Neural progenitor cell (in vitro differentiated cells): ENCODE measurements at regions not wholly inside any gene's neighbourhood (a gene's known extent, or its start where the extent isn't known, plus 50 kb on each side); places are given as distances from the start of the nearest gene placed in this dataset.

ENCODE experiments used
- DNase-seq: peaks from one replicate; pipeline ENCODE4 v3.0.0-alpha.2; 2016; ENCODE audit warnings: low spot score
- H2AFZ ChIP-seq: fragments of 200-600 bp; sonication (generic); replicated peaks from 2 replicates; pipeline ENCODE4 v1.6.1; 2016; ENCODE audit warnings: antibody characterized with exemption
- H3F3A ChIP-seq: fragments of 200-600 bp; sonication (generic); 2 replicates; pipeline ENCODE4 v1.6.1; 2016; ENCODE audit warnings: antibody characterized with exemption, low read depth
- H3K27ac ChIP-seq: fragments of 200-600 bp; sonication (generic); 2 replicates; pipeline ENCODE4 v1.5.1; 2016; ENCODE audit warnings: mild to moderate bottlenecking
- H3K27me3 ChIP-seq: fragments of 200-600 bp; sonication (generic); 2 replicates; pipeline ENCODE4 v1.6.1; 2016; ENCODE audit warnings: mild to moderate bottlenecking, moderate library complexity
- H3K36me3 ChIP-seq: fragments of 200-600 bp; sonication (generic); 2 replicates; pipeline ENCODE4 v1.5.1; 2016
- H3K4me1 ChIP-seq: fragments of 200-600 bp; sonication (generic); 2 replicates; pipeline ENCODE4 v1.6.1; 2016; ENCODE audit warnings: mixed run types
- H3K4me2 ChIP-seq: fragments of 200-600 bp; sonication (generic); 2 replicates; pipeline ENCODE4 v1.6.1; 2016
- H3K4me3 ChIP-seq: fragments of 200-600 bp; sonication (generic); 2 replicates; pipeline ENCODE4 v1.5.1; 2016
- H3K79me2 ChIP-seq: fragments of 200-600 bp; sonication (generic); 2 replicates; pipeline ENCODE4 v1.6.1; 2016; ENCODE audit warnings: low read depth
- H3K9ac ChIP-seq: fragments of 200-600 bp; sonication (generic); 2 replicates; pipeline ENCODE4 v1.6.1; 2016
- H3K9me3 ChIP-seq: fragments of 200-600 bp; sonication (generic); 2 replicates; pipeline ENCODE4 v1.5.1; 2016; ENCODE audit warnings: low read depth
- H4K20me1 ChIP-seq: fragments of 200-600 bp; sonication (generic); 2 replicates; pipeline ENCODE4 v1.6.1; 2016; ENCODE audit warnings: low read depth
- H3K27ac Mint-ChIP-seq: 3 replicates; pipeline ENCODE4 v1.8.0; 2021; ENCODE audit warnings: mixed read lengths
- H3K27me3 Mint-ChIP-seq: 2 replicates; pipeline ENCODE4 v1.8.0; 2022; ENCODE audit warnings: low read depth, mild to moderate bottlenecking, inconsistent platforms, moderate library complexity, mixed read lengths; ENCODE audit not compliant: insufficient read depth
- H3K36me3 Mint-ChIP-seq: 3 replicates; pipeline ENCODE4 v1.8.0; 2021; ENCODE audit warnings: mixed read lengths
- H3K4me1 Mint-ChIP-seq: 3 replicates; pipeline ENCODE4 v1.8.0; 2021; ENCODE audit warnings: mixed read lengths
- H3K4me3 Mint-ChIP-seq: 3 replicates; pipeline ENCODE4 v1.8.0; 2021; ENCODE audit warnings: mild to moderate bottlenecking, moderate library complexity, mixed read lengths
- H3K9me3 Mint-ChIP-seq: 3 replicates; pipeline ENCODE4 v1.8.0; 2020; ENCODE audit warnings: mixed read lengths
- CTCF ChIP-seq: fragments of 200-600 bp; sonication (generic); IDR thresholded peaks from 2 replicates; pipeline ENCODE4 v1.5.1; 2017; ENCODE audit warnings: antibody characterized with exemption, mild to moderate bottlenecking
- EZH2 ChIP-seq: fragments of 200-600 bp; sonication (generic); IDR thresholded peaks from 2 replicates; pipeline ENCODE4 v1.6.1; 2017; ENCODE audit warnings: antibody characterized with exemption, mild to moderate bottlenecking, moderate library complexity
- EZH2phosphoT487 ChIP-seq: fragments of 200-600 bp; sonication (generic); IDR thresholded peaks from 2 replicates; pipeline ENCODE4 v1.6.1; 2017; ENCODE audit warnings: antibody characterized with exemption

GRCh38 chr6:21690489-21690888, 96.9 kb downstream of the SOX4 start:
- H3K9ac ChIP-seq, result no peak overlapping the region
- Mint-ChIP-seq H3K4me3 (no peak overlapping the region), H3K4me1 (peaks cover 7% of the 10 kb centered on the region), H3K9me3 (peaks cover 61% of the 10 kb centered on the region), H3K36me3 (peaks cover 76% of the 10 kb centered on the region), H3K27ac (no peak overlapping the region), H3K27me3 (no peaks in the 10 kb centered on the region)
- no peak overlapping the region for H2AFZ ChIP-seq
- peaks cover 35% of the 10 kb centered on the region for H3F3A ChIP-seq
- no peak overlapping the region for H3K4me2 ChIP-seq
- peaks cover 28% of the 10 kb centered on the region for H3K4me1 ChIP-seq
- peaks cover 25% of the 10 kb centered on the region for H4K20me1 ChIP-seq
- TF ChIP-seq EZH2phosphoT487 (no peak), EZH2 (no peak)
- peaks cover 13% of the 10 kb centered on the region for H3K36me3 ChIP-seq
- no peak overlapping the region for H3K4me3 ChIP-seq
- H3K9me3 ChIP-seq, result no peaks in the 10 kb centered on the region
- peaks cover 98% of the 10 kb centered on the region for H3K79me2 ChIP-seq
- no peaks in the 10 kb centered on the region for H3K27me3 ChIP-seq
- H3K27ac ChIP-seq, result no peak overlapping the region
- no peak for DNase-seq

GRCh38 chr6:21691685-21692346, 98.3 kb downstream of the SOX4 start:
- Mint-ChIP-seq H3K27ac (no peak overlapping the region), H3K27me3 (no peaks in the 10 kb centered on the region), H3K9me3 (peaks cover 54% of the 10 kb centered on the region), H3K4me1 (peaks cover 7% of the 10 kb centered on the region), H3K36me3 (peaks cover 67% of the 10 kb centered on the region), H3K4me3 (no peak overlapping the region)
- Histone ChIP-seq H3K36me3 (peaks cover 10% of the 10 kb centered on the region), H3K4me1 (peaks cover 28% of the 10 kb centered on the region), H3K4me3 (no peak overlapping the region), H4K20me1 (peaks cover 25% of the 10 kb centered on the region), H2AFZ (no peak overlapping the region), H3K79me2 (peaks cover 98% of the 10 kb centered on the region), H3K27ac (no peak overlapping the region), H3K27me3 (no peaks in the 10 kb centered on the region), H3K9ac (no peak overlapping the region), H3F3A (peaks cover 35% of the 10 kb centered on the region), H3K4me2 (peak overlapping the region; percentile 16), H3K9me3 (no peaks in the 10 kb centered on the region)
- TF ChIP-seq CTCF (no peak), EZH2phosphoT487 (no peak), EZH2 (no peak)
- DNase-seq, result no peak

- Histone ChIP-seq H3K4me1 (peaks cover 28% of the 10 kb centered on the region), H3K9ac (no peak overlapping the region), H3K9me3 (no peaks in the 10 kb centered on the region), H3K4me3 (no peak overlapping the region), H3F3A (peaks cover 33% of the 10 kb centered on the region), H2AFZ (no peak overlapping the region), H3K79me2 (peaks cover 98% of the 10 kb centered on the region), H3K27ac (no peak overlapping the region), H3K27me3 (no peaks in the 10 kb centered on the region), H3K4me2 (no peak overlapping the region), H3K36me3 (peaks cover 7% of the 10 kb centered on the region), H4K20me1 (peaks cover 25% of the 10 kb centered on the region)
- Mint-ChIP-seq H3K36me3 (peaks cover 66% of the 10 kb centered on the region), H3K4me3 (no peak overlapping the region), H3K4me1 (peaks cover 7% of the 10 kb centered on the region), H3K9me3 (peaks cover 52% of the 10 kb centered on the region), H3K27me3 (no peaks in the 10 kb centered on the region), H3K27ac (no peak overlapping the region)
- TF ChIP-seq CTCF (no peak), EZH2phosphoT487 (no peak), EZH2 (no peak)
- DNase-seq, result no peak
Observed at GRCh38 chr6:21692721-21693120, 99.2 kb downstream of the SOX4 start.

GRCh38 chr6:21694168-21694567, 100.6 kb downstream of the SOX4 start:
- Mint-ChIP-seq H3K4me1 (peaks cover 7% of the 10 kb centered on the region), H3K36me3 (peaks cover 63% of the 10 kb centered on the region), H3K9me3 (peaks cover 45% of the 10 kb centered on the region), H3K27me3 (no peaks in the 10 kb centered on the region), H3K4me3 (no peak overlapping the region), H3K27ac (no peak overlapping the region)
- Histone ChIP-seq H4K20me1 (peaks cover 25% of the 10 kb centered on the region), H3K9me3 (no peaks in the 10 kb centered on the region), H3K79me2 (peaks cover 100% of the 10 kb centered on the region), H3K4me1 (peaks cover 28% of the 10 kb centered on the region), H3K27me3 (no peaks in the 10 kb centered on the region), H2AFZ (no peak overlapping the region), H3K9ac (no peak overlapping the region), H3K4me2 (no peak overlapping the region), H3K4me3 (no peak overlapping the region), H3K27ac (no peak overlapping the region), H3F3A (peaks cover 24% of the 10 kb centered on the region), H3K36me3 (no peaks in the 10 kb centered on the region)
- DNase-seq, result no peak
- no peak for TF ChIP-seq EZH2
- TF ChIP-seq CTCF, result no peak
